HG03139 (cell line): ENCODE measurements at regions not wholly inside any gene's neighbourhood (a gene's known extent, or its start where the extent isn't known, plus 50 kb on each side); places are given as distances from the start of the nearest gene placed in this dataset.

Source experiments
- ATAC-seq: cut with Tn5 transposase; IDR thresholded peaks from one replicate; pipeline ENCODE4 v1.9.1; 2021; ENCODE audit not compliant: unreplicated experiment

GRCh38 chr22:48153726-48154125, 1391.3 kb downstream of the TBC1D22A start:
- ATAC-seq: no peak

DNA sequence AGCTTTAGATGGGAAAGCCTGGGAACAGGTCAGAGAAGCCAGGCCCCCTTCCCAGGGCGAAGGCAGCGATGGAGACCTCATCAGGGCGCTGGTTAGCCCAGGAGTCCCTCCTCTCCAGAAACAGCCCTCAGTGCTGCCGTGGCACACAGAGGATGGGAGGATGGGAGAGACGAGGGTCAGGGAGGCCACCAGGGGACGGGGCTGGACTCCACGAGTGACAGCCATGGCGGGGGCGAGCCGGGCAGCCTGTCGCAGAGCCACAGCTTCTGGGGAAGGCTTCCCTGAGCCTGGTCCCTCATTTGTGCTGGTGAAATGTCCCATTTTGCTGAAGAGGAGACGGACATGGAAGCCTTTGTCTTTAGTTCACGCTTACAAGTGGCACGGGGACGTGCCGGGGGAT, 1390.5 kb downstream of the TBC1D22A start:
- no peak for ATAC-seq

GRCh38 chr22:48152164-48152775, 1389.8 kb downstream of the TBC1D22A start:
- ATAC-seq: no peak

- no peak for ATAC-seq
Observed at GRCh38 chr22:48151641-48152040, 1389.2 kb downstream of the TBC1D22A start.

- ATAC-seq: no peak
Observed at GRCh38 chr22:48147831-48148230, 1385.4 kb downstream of the TBC1D22A start.

DNA sequence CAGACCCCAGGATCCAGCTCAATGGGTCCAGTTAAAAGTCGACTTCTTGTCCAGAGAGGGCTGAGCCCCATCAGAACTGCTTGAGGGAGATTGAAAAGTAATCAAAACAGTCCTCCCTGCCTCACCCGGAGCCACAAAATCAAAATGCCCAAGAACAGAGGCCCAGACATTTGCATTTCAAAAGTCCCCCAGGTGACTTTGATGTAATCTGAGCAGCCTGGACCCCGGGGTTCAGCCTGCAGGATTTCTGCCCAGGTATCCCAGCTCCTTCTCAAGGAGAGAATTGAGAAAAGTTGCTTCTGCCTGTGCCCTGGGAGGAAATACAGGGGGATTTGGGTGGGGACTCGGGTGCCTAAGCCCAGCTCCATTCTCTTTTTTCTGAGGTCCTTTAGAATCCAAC, 1385.0 kb downstream of the TBC1D22A start:
- no peak for ATAC-seq

GRCh38 chr22:48146426-48146825, 1384.0 kb downstream of the TBC1D22A start:
- ATAC-seq: no peak

DNA sequence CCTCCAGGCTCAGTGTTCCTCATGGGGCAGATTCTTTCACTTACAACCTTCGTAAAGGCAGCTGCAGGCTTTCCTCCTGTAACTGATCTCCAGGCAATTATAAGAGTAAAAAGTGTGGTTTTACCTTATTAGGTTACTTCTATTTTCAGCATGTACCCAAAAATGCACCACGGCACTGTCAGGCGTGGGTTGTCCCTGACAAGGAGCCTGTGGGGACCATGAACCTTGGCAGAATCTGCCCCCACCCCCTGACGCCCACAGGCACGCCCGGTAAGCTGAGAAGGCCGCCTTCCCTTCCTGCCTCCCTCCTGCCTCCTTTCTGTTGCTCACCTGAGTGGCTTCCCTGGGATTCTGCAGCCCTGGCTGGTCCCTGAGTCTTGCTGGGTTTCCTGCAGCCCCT, 1383.3 kb downstream of the TBC1D22A start:
- no peak for ATAC-seq

- no peak for ATAC-seq
Observed at GRCh38 chr22:48144318-48144717, 1381.9 kb downstream of the TBC1D22A start.

DNA sequence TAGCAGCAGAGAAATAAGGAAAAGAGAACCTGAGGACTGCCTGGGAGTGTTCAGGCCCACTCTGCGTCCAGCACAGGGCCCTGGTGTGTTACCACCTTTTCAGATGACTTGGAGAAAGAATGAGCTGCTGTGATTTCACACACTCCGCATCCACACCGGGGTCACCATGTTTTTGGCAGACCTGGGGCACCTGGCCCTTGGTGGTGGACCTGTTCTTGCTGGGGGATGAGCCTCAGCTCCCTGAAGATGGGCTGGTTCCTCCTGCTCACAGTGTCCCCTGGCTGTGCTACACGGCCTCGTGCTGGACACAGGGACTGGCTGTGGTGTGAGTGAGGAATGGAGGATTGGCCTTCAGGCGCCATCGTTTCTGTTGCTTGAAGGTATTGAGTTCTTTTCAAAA, 1381.4 kb downstream of the TBC1D22A start:
- ATAC-seq: no peak

GRCh38 chr22:48142388-48142787, 1379.9 kb downstream of the TBC1D22A start:
- no peak for ATAC-seq

DNA sequence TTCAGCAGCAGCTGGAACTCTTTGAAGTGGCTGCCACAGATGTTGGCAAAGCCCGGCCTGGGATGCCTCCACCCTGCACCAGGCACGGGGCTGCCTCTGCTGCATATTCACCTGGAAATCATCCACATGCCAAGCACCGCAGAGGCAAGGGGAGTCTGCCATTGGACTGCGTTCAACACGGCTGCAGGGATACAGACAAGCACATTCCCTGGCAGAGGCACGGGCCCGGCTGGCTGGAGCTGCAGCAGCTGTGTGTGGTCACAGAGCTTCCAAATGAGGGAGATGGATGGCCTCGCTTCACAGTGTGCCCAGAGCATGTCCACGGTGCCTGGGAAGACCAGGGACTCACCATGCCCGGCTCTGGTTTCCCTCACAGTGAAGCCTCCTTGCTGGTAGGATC, 1378.9 kb downstream of the TBC1D22A start:
- ATAC-seq: no peak

GRCh38 chr22:48140261-48140813, 1377.9 kb downstream of the TBC1D22A start:
- no peak for ATAC-seq

GRCh38 chr22:48139776-48140175, 1377.3 kb downstream of the TBC1D22A start:
- no peak for ATAC-seq

- ATAC-seq: no peak
Observed at GRCh38 chr22:48138855-48139254, 1376.4 kb downstream of the TBC1D22A start.

DNA sequence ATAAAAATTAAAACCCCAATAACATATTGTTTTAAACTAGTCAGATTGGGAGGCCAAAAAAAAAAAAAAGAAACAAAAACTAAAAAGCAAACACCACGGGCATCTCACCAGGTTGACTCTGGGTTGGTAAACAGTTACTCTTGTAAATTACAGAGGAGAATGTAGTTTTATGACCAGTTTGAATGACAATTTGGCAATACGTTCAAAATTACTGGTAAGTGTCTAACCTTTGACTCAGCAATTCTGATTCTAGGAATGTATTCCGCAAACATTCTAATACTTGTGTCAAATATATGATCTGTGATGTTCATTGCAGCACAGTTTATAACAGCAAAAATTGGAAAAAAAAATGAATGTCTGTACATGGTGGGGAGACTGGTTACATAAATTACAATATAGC, 1376.0 kb downstream of the TBC1D22A start:
- ATAC-seq: no peak

- ATAC-seq: no peak
Observed at GRCh38 chr22:48137640-48138039, 1375.2 kb downstream of the TBC1D22A start.

DNA sequence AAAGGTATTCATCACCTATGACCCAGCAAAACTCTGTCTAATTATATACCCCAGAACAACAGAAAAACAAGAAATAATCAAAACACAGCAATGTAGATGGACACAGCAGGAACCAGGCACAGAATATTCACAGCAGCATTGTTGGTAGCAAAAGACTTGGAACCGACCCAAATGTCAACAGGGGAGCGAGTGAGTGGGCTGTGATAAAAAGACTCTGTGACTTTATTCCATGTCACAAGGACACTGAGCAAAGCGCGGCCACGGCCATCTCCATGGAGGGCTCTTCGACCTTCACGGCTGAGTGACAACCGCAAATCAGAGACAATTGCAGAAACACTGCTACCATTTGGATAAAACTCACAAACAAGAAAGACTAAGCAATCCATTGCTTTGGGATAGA, 1373.1 kb downstream of the TBC1D22A start:
- ATAC-seq: no peak

- no peak for ATAC-seq
Observed at GRCh38 chr22:48125416-48125815, 1363.0 kb downstream of the TBC1D22A start.

DNA sequence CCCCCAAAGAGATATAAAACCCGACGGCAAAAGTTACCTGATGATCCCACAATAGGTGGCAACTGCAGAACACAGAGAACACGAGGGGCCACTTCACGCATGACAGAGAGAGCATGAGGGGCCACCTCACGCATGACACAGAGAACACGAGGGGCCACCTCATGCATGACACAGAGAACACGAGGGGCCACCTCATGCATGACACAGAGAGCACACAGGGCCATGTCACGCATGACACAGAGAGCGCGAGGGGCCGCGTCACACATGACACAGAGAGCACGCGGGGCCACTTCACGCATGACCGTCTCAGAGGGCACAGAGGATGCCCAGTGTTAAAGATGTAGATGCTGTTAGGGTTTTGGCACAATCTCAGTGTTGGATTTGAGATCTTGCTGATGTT, 1359.5 kb downstream of the TBC1D22A start:
- no peak for ATAC-seq

- no peak for ATAC-seq
Observed at GRCh38 chr22:48118654-48119053, 1356.2 kb downstream of the TBC1D22A start.

DNA sequence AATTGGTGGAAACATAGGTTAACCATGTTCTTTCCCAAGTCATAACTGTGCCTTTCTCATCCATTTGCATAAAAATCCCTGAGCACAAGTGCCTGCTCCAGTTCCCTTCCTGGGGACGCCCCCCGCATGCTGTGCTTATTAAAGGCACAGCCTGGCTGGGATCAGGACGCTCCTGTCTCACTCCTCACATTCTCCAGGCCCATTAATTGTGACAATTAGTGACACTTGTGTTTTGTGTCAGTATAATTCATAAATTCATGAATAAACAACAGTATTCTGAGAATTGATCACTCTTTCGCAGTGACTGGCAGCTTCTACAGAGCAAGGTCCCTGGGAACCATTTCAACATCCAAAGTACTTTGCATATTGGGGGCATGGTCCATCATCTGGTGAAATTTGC, 1354.4 kb downstream of the TBC1D22A start:
- ATAC-seq: no peak
